ENCODE measurements at regions not wholly inside any gene's neighbourhood (a gene's known extent, or its start where the extent isn't known, plus 50 kb on each side); places are given as distances from the start of the nearest gene placed in this dataset.
"Not testable (repeated sequence)": the region's sequence is repeated elsewhere in the genome, so short reads cannot be mapped to it uniquely, and the experiment has no call there.

GRCh38 chr3:184500344-184500923 is 61.2 kb upstream of the EPHB3 start:
- Histone ChIP-seq H3K27ac (no peak overlapping the region), H3K9me3 (no peaks in the 10 kb centered on the region), H3K27me3 (no peaks in the 10 kb centered on the region), H3K4me3 (no peak overlapping the region), H3K4me1 (no peaks in the 10 kb centered on the region), H3K36me3 (no peaks in the 10 kb centered on the region)
- TF ChIP-seq CTCF (IDR thresholded peaks at IDR 0.05) (no peak), POLR2A (IDR thresholded peaks at IDR 0.05) (no peak)
- DNase-seq, result no peak
- intact Hi-C loops (cut with DNase I; ENCODE audit: low total_unique reads), result no loop called here

GRCh38 chr3:184502123-184502667 is 59.4 kb upstream of the EPHB3 start:
- no peaks in the 10 kb centered on the region for H3K36me3 ChIP-seq
- no peaks in the 10 kb centered on the region for H3K9me3 ChIP-seq
- H3K27ac ChIP-seq, result no peak overlapping the region
- no peak overlapping the region for H3K4me3 ChIP-seq
- intact Hi-C loops (cut with DNase I; ENCODE audit: low total_unique reads), result no loop called here
- no peak for TF ChIP-seq CTCF (IDR thresholded peaks at IDR 0.05)
- no peak for TF ChIP-seq POLR2A (IDR thresholded peaks at IDR 0.05)
- no peak for DNase-seq
- no peaks in the 10 kb centered on the region for H3K27me3 ChIP-seq
- no peaks in the 10 kb centered on the region for H3K4me1 ChIP-seq

- H3K36me3 ChIP-seq; H3K27me3 ChIP-seq; H3K4me3 ChIP-seq; H3K27ac ChIP-seq; DNase-seq; intact Hi-C loops (cut with DNase I; ENCODE audit: low total_unique reads); H3K9me3 ChIP-seq; H3K4me1 ChIP-seq: not testable (repeated sequence)
Measured at GRCh38 chr3:184502841-184503240, 58.7 kb upstream of the EPHB3 start.

GRCh38 chr3:184503647-184504046 is 57.9 kb upstream of the EPHB3 start:
- Histone ChIP-seq H3K4me1 (no peaks in the 10 kb centered on the region), H3K9me3 (no peaks in the 10 kb centered on the region), H3K4me3 (no peak overlapping the region), H3K36me3 (no peaks in the 10 kb centered on the region), H3K27me3 (no peaks in the 10 kb centered on the region), H3K27ac (no peak overlapping the region)
- TF ChIP-seq CTCF (IDR thresholded peaks at IDR 0.05) (no peak), POLR2A (IDR thresholded peaks at IDR 0.05) (no peak)
- intact Hi-C loops (cut with DNase I; ENCODE audit: low total_unique reads), result no loop called here
- DNase-seq, result no peak

- H3K4me3 ChIP-seq, result no peak overlapping the region
- intact Hi-C loops (cut with DNase I; ENCODE audit: low total_unique reads), result no loop called here
- TF ChIP-seq POLR2A (IDR thresholded peaks at IDR 0.05) (no peak), CTCF (IDR thresholded peaks at IDR 0.05) (no peak)
- H3K36me3 ChIP-seq, result no peaks in the 10 kb centered on the region
- no peaks in the 10 kb centered on the region for H3K9me3 ChIP-seq
- no peaks in the 10 kb centered on the region for H3K4me1 ChIP-seq
- H3K27me3 ChIP-seq, result peaks cover 0 to 4% of the 10 kb centered on the region in 2 donors
- DNase-seq, result no peak
- H3K27ac ChIP-seq, result no peak overlapping the region
Measured at GRCh38 chr3:184505076-184505878, 56.3 kb upstream of the EPHB3 start.
